OCI-LY1 (cell line): ENCODE measurements at regions not wholly inside any gene's neighbourhood (a gene's known extent, or its start where the extent isn't known, plus 50 kb on each side); places are given as distances from the start of the nearest gene placed in this dataset.

Source experiments
- H2AFZ ChIP-seq: fragments of 200-600 bp; sonication (generic), shearing (Covaris generic); 2 replicates; pipeline ENCODE4 v1.6.0; 2014; ENCODE audit warnings: antibody characterized with exemption, mild to moderate bottlenecking, low read length
- H3F3A ChIP-seq: fragments of 200-600 bp; sonication (generic), shearing (Covaris generic); 2 replicates; pipeline ENCODE4 v1.6.0; 2014; ENCODE audit warnings: mild to moderate bottlenecking, antibody characterized with exemption, low read length, moderate library complexity; ENCODE audit not compliant: insufficient read depth
- H3K27ac ChIP-seq: fragments of 200-600 bp; sonication (generic); 2 replicates; pipeline ENCODE4 v1.5.1; 2014; ENCODE audit warnings: low read length, mixed run types, mild to moderate bottlenecking, low read depth; ENCODE audit not compliant: poor library complexity, severe bottlenecking
- H3K27me3 ChIP-seq: fragments of 200-600 bp; sonication (generic); 2 replicates; pipeline ENCODE4 v1.6.0; 2014; ENCODE audit warnings: antibody characterized with exemption, mild to moderate bottlenecking, low read length, moderate library complexity; ENCODE audit not compliant: insufficient read depth
- H3K36me3 ChIP-seq: fragments of 200-600 bp; sonication (generic); 2 replicates; pipeline ENCODE4 v1.6.1; 2014; ENCODE audit warnings: mild to moderate bottlenecking, antibody characterized with exemption, low read length, moderate library complexity, mixed read lengths; ENCODE audit not compliant: insufficient read depth
- H3K4me1 ChIP-seq: fragments of 200-600 bp; sonication (generic); 2 replicates; pipeline ENCODE4 v1.5.1; 2014; ENCODE audit warnings: mild to moderate bottlenecking, low read length, moderate library complexity; ENCODE audit not compliant: insufficient read depth, severe bottlenecking
- H3K4me2 ChIP-seq: fragments of 200-600 bp; sonication (generic), shearing (Covaris generic); 2 replicates; pipeline ENCODE4 v1.6.1; 2014; ENCODE audit warnings: low read length
- H3K4me3 ChIP-seq: fragments of 200-600 bp; sonication (generic); 2 replicates; pipeline ENCODE4 v1.5.1; 2014; ENCODE audit warnings: low read length, low read depth, mild to moderate bottlenecking, mixed read lengths; ENCODE audit not compliant: poor library complexity, severe bottlenecking
- H3K79me2 ChIP-seq: fragments of 200-600 bp; shearing (Covaris generic); 2 replicates; pipeline ENCODE4 v1.6.1; 2016; ENCODE audit warnings: mixed run types, low read length, mixed read lengths; ENCODE audit not compliant: insufficient read depth
- H3K9ac ChIP-seq: fragments of 200-600 bp; sonication (generic), shearing (Covaris generic); 2 replicates; pipeline ENCODE4 v1.6.1; 2014; ENCODE audit warnings: mild to moderate bottlenecking, low read length, mixed read lengths
- H3K9me2 ChIP-seq: fragments of 200-600 bp; sonication (generic), shearing (Covaris generic); 2 replicates; pipeline ENCODE4 v1.6.1; 2014; ENCODE audit warnings: low read depth, mild to moderate bottlenecking, low read length, mixed read lengths
- H3K9me3 ChIP-seq: fragments of 200-600 bp; shearing (Covaris generic); 2 replicates; pipeline ENCODE4 v1.6.1; 2014; ENCODE audit warnings: low read length, mixed read lengths
- H4K20me1 ChIP-seq: fragments of 200-600 bp; sonication (generic), shearing (Covaris generic); 2 replicates; pipeline ENCODE4 v1.6.0; 2016; ENCODE audit warnings: mild to moderate bottlenecking, low read length; ENCODE audit not compliant: insufficient read depth
- EZH2 ChIP-seq: fragments of 200-600 bp; sonication (generic), shearing (Covaris generic); IDR thresholded peaks from 2 replicates; pipeline ENCODE4 v1.8.0; 2017; ENCODE audit warnings: borderline replicate concordance, mixed run types, mild to moderate bottlenecking, antibody characterized with exemption, low read length, moderate library complexity, mixed read lengths
- TF ChIP-seq, protein P1 (sequence below): fragments of 200-600 bp; sonication (generic), shearing (Covaris generic); IDR thresholded peaks from 2 replicates; pipeline ENCODE4 v1.5.1; 2017; ENCODE audit warnings: mild to moderate bottlenecking, antibody characterized with exemption, low read length, moderate library complexity, mixed read lengths

DNA sequence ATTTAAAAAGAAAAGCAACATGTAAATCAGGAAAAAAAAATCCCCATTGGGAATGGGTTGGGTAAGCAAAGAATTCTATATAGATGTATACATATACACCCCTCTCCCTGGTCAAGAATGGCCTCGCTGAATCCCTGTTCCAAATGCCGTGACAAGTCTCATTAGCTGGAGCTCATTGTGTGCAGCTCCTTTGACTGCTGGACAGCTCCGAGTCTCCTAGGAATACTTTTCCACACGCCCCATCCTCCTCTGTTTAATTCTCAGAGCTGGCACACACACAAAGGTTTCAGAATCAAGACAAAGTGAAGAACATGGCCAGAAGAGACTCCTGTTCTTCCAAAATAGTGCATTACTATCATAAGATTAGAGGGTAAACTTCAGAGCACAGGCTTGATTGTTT, 130.9 kb upstream of the MKLN1 start:
- no peaks in the 10 kb centered on the region for H4K20me1 ChIP-seq
- H3K9me3 ChIP-seq, result no peaks in the 10 kb centered on the region
- no peaks in the 10 kb centered on the region for H3K36me3 ChIP-seq
- H3K79me2 ChIP-seq, result no peaks in the 10 kb centered on the region
- H3K27ac ChIP-seq, result no peak overlapping the region
- H3F3A ChIP-seq, result no peaks in the 10 kb centered on the region
- H2AFZ ChIP-seq, result no peak overlapping the region
- H3K9ac ChIP-seq, result no peak overlapping the region
- peaks cover 15% of the 10 kb centered on the region for H3K4me1 ChIP-seq
- no peak overlapping the region for H3K4me2 ChIP-seq
- no peak for TF ChIP-seq EZH2
- TF ChIP-seq, protein P1, sequence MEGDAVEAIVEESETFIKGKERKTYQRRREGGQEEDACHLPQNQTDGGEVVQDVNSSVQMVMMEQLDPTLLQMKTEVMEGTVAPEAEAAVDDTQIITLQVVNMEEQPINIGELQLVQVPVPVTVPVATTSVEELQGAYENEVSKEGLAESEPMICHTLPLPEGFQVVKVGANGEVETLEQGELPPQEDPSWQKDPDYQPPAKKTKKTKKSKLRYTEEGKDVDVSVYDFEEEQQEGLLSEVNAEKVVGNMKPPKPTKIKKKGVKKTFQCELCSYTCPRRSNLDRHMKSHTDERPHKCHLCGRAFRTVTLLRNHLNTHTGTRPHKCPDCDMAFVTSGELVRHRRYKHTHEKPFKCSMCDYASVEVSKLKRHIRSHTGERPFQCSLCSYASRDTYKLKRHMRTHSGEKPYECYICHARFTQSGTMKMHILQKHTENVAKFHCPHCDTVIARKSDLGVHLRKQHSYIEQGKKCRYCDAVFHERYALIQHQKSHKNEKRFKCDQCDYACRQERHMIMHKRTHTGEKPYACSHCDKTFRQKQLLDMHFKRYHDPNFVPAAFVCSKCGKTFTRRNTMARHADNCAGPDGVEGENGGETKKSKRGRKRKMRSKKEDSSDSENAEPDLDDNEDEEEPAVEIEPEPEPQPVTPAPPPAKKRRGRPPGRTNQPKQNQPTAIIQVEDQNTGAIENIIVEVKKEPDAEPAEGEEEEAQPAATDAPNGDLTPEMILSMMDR, result no peak
- H3K4me3 ChIP-seq, result no peak overlapping the region
- no peaks in the 10 kb centered on the region for H3K27me3 ChIP-seq
- no peaks in the 10 kb centered on the region for H3K9me2 ChIP-seq

GRCh38 chr7:131197920-131198615, 129.6 kb upstream of the MKLN1 start:
- H3F3A ChIP-seq, result no peaks in the 10 kb centered on the region
- H3K4me3 ChIP-seq, result no peak overlapping the region
- H3K9me3 ChIP-seq, result no peaks in the 10 kb centered on the region
- H3K9ac ChIP-seq, result no peak overlapping the region
- H3K4me2 ChIP-seq, result no peak overlapping the region
- H3K27ac ChIP-seq, result no peak overlapping the region
- no peaks in the 10 kb centered on the region for H4K20me1 ChIP-seq
- H3K4me1 ChIP-seq, result peaks cover 15% of the 10 kb centered on the region
- no peaks in the 10 kb centered on the region for H3K79me2 ChIP-seq
- H3K36me3 ChIP-seq, result no peaks in the 10 kb centered on the region
- H2AFZ ChIP-seq, result no peak overlapping the region
- no peaks in the 10 kb centered on the region for H3K9me2 ChIP-seq
- TF ChIP-seq, protein P1, result no peak
- no peak for TF ChIP-seq EZH2
- H3K27me3 ChIP-seq, result no peaks in the 10 kb centered on the region

- no peaks in the 10 kb centered on the region for H3K9me3 ChIP-seq
- no peaks in the 10 kb centered on the region for H3K36me3 ChIP-seq
- no peak overlapping the region for H3K4me2 ChIP-seq
- H4K20me1 ChIP-seq, result no peaks in the 10 kb centered on the region
- peak overlapping the region; percentile 59; the same call in 1 of the 2 replicates for H2AFZ ChIP-seq
- no peaks in the 10 kb centered on the region for H3K4me1 ChIP-seq
- no peaks in the 10 kb centered on the region for H3K27me3 ChIP-seq
- no peaks in the 10 kb centered on the region for H3K79me2 ChIP-seq
- H3K27ac ChIP-seq, result no peak overlapping the region
- no peaks in the 10 kb centered on the region for H3F3A ChIP-seq
- H3K4me3 ChIP-seq, result no peak overlapping the region
- no peaks in the 10 kb centered on the region for H3K9me2 ChIP-seq
- TF ChIP-seq EZH2, result no peak
- TF ChIP-seq, protein P1, result no peak
- H3K9ac ChIP-seq, result no peak overlapping the region
These were observed 125.2 kb upstream of the MKLN1 start for GRCh38 chr7:131202451-131202850.
